Sigmoid colon (tissue), 6 donors: ENCODE measurements at regions not wholly inside any gene's neighbourhood (a gene's known extent, or its start where the extent isn't known, plus 50 kb on each side); places are given as distances from the start of the nearest gene placed in this dataset.

Experiments used
- DNase-seq: peaks from one replicate; pipeline ENCODE4 v3.0.0-alpha.2; 2019
- H3K27ac ChIP-seq, 4 donors: fragments of 200-600 bp; sonication (generic); one replicate each; pipeline ENCODE4 v1.5.1; 2016 to 2019; ENCODE audit warnings: mild to moderate bottlenecking in 1 of 4
- H3K27me3 ChIP-seq, 3 donors: fragments of 200-600 bp; sonication (generic); one replicate each; pipeline ENCODE4 v1.5.1; 2019; ENCODE audit warnings: mild to moderate bottlenecking in 1 of 3
- H3K36me3 ChIP-seq, 4 donors: fragments of 200-600 bp; sonication (generic); one replicate each; pipeline ENCODE4 v1.5.1; 2016 to 2019
- H3K4me1 ChIP-seq, 4 donors: fragments of 200-600 bp; sonication (generic); one replicate each; pipeline ENCODE4 v1.5.1; 2017 to 2019
- H3K4me3 ChIP-seq, 4 donors: fragments of 200-600 bp; sonication (generic); one replicate each; pipeline ENCODE4 v1.5.1; 2017 to 2019; ENCODE audit warnings: mild to moderate bottlenecking in 2 of 4, moderate library complexity in 1 of 4
- H3K9me3 ChIP-seq, 4 donors: fragments of 200-600 bp in 3 of 4; sonication (generic) in 3 of 4; one replicate each; pipeline versions ENCODE4 v1.5.1 to v1.6.1; 2013 to 2019
- CTCF ChIP-seq, 4 experiments: fragments of 450-650 bp in 3 of 4; fragments of 200-600 bp in 1 of 4; IDR thresholded peaks; one replicate each; pipeline ENCODE4 v1.5.1; 2016 to 2019; ENCODE audit warnings: antibody characterized with exemption in 4 of 4, mild to moderate bottlenecking in 3 of 4, moderate library complexity in 2 of 4
- EP300 ChIP-seq, 4 donors: sonication (generic); formaldehyde crosslinking; IDR thresholded peaks; one replicate each; pipeline ENCODE4 v1.6.1; 2017; ENCODE audit warnings: antibody characterized with exemption in 4 of 4
- POLR2A ChIP-seq, 2 donors: fragments of 450-650 bp; IDR thresholded peaks; one replicate each; pipeline ENCODE4 v1.6.1; 2016; ENCODE audit warnings: antibody characterized with exemption in 2 of 2, mild to moderate bottlenecking in 2 of 2, moderate library complexity in 2 of 2
- POLR2AphosphoS5 ChIP-seq, 4 donors: sonication (generic); formaldehyde crosslinking; IDR thresholded peaks; one replicate each; pipeline ENCODE4 v1.6.1; 2017; ENCODE audit warnings: antibody characterized with exemption in 4 of 4
- WGBS, 2 donors: extraction: QIAGEN DNeasy Blood & Tissue Kit; methylation state at CpG; one replicate each; pipeline ENCODE4 v1.1.7; 2013; 5-methylcytosine and 5-hydroxymethylcytosine counted together
- intact Hi-C: fragments of 100-400 bp; cut with DNase I; formaldehyde crosslinking; loops from one replicate; pipeline ENCODE4 v1.15.1; 2023
- donor health status: healthy with polysubstance abuse.
- donor health status: healthy.

GRCh38 chr20:59376109-59376841 lies 75.9 kb downstream of the EDN3 start:
- no peak overlapping the region for H3K27ac ChIP-seq
- no peaks in the 10 kb centered on the region for H3K4me1 ChIP-seq
- 81 to 84% methylated on average over 13 of the region's 13 CpGs for WGBS, 2 donors
- H3K27me3 ChIP-seq: peaks cover 0 to 5% (median 0%) of the 10 kb centered on the region in 3 donors
- intact Hi-C loops: no loop called here
- H3K9me3 ChIP-seq: no peaks in the 10 kb centered on the region
- H3K36me3 ChIP-seq: no peaks in the 10 kb centered on the region
- DNase-seq: no peak
- TF ChIP-seq EP300 (IDR thresholded peaks at IDR 0.05): no peak
- TF ChIP-seq POLR2AphosphoS5 (IDR thresholded peaks at IDR 0.05): no peak
- TF ChIP-seq POLR2A (IDR thresholded peaks at IDR 0.05): no peak
- TF ChIP-seq CTCF (IDR thresholded peaks at IDR 0.05): no peak
- H3K4me3 ChIP-seq: no peak overlapping the region

- Histone ChIP-seq H3K4me3 (no peak overlapping the region), H3K4me1 (no peaks in the 10 kb centered on the region), H3K36me3 (no peaks in the 10 kb centered on the region), H3K9me3 (no peaks in the 10 kb centered on the region), H3K27me3 (peaks cover 0 to 13% (median 0%) of the 10 kb centered on the region in 3 donors), H3K27ac (no peak overlapping the region)
- intact Hi-C loops: no loop called here
- 65 to 81% methylated on average over 8 of the region's 8 CpGs for WGBS, 2 donors
- TF ChIP-seq EP300 (IDR thresholded peaks at IDR 0.05) (no peak), CTCF (IDR thresholded peaks at IDR 0.05) (no peak), POLR2AphosphoS5 (IDR thresholded peaks at IDR 0.05) (no peak), POLR2A (IDR thresholded peaks at IDR 0.05) (no peak)
- DNase-seq: no peak
Measured at GRCh38 chr20:59376998-59377397, 76.6 kb downstream of the EDN3 start.

GRCh38 chr20:59377842-59378241 lies 77.4 kb downstream of the EDN3 start:
- TF ChIP-seq EP300 (IDR thresholded peaks at IDR 0.05): no peak
- TF ChIP-seq POLR2A (IDR thresholded peaks at IDR 0.05): no peak
- no peak for TF ChIP-seq CTCF (IDR thresholded peaks at IDR 0.05)
- TF ChIP-seq POLR2AphosphoS5 (IDR thresholded peaks at IDR 0.05): no peak
- WGBS, 2 donors: 64 to 79% methylated on average over 3 of the region's 3 CpGs
- Histone ChIP-seq H3K9me3 (no peaks in the 10 kb centered on the region), H3K27ac (no peak overlapping the region), H3K27me3 (peaks cover 0 to 20% (median 5%) of the 10 kb centered on the region in 3 donors), H3K4me1 (no peaks in the 10 kb centered on the region), H3K36me3 (no peaks in the 10 kb centered on the region), H3K4me3 (no peak overlapping the region)
- no peak for DNase-seq
- intact Hi-C loops: no loop called here

- Histone ChIP-seq H3K36me3 (no peaks in the 10 kb centered on the region), H3K4me1 (no peaks in the 10 kb centered on the region), H3K27me3 (peaks cover 0 to 26% (median 11%) of the 10 kb centered on the region in 3 donors), H3K9me3 (no peaks in the 10 kb centered on the region), H3K27ac (no peak overlapping the region), H3K4me3 (no peak overlapping the region)
- intact Hi-C loops: no loop called here
- no peak for TF ChIP-seq POLR2A (IDR thresholded peaks at IDR 0.05)
- 95 to 96% methylated on average over 1 of the region's 1 CpG for WGBS, 2 donors
- no peak for DNase-seq
Measured at GRCh38 chr20:59378396-59378795, 78.0 kb downstream of the EDN3 start.

GRCh38 chr20:59378966-59379365 lies 78.6 kb downstream of the EDN3 start:
- H3K27me3 ChIP-seq: peaks cover 0 to 29% (median 12%) of the 10 kb centered on the region in 3 donors
- no peaks in the 10 kb centered on the region for H3K9me3 ChIP-seq
- H3K27ac ChIP-seq: no peak overlapping the region
- WGBS, 2 donors: 83 to 84% methylated on average over 5 of the region's 5 CpGs
- intact Hi-C loops: no loop called here
- no peaks in the 10 kb centered on the region for H3K36me3 ChIP-seq
- DNase-seq: no peak
- H3K4me1 ChIP-seq: no peaks in the 10 kb centered on the region
- no peak overlapping the region for H3K4me3 ChIP-seq
- TF ChIP-seq POLR2A (IDR thresholded peaks at IDR 0.05) (no peak), EP300 (IDR thresholded peaks at IDR 0.05) (no peak), POLR2AphosphoS5 (IDR thresholded peaks at IDR 0.05) (no peak), CTCF (IDR thresholded peaks at IDR 0.05) (no peak)
